ENCODE measurements at regions not wholly inside any gene's neighbourhood (a gene's known extent, or its start where the extent isn't known, plus 50 kb on each side); places are given as distances from the start of the nearest gene placed in this dataset.

GRCh38 chr1:82777240-82777639 is 976.5 kb downstream of the ADGRL2 start:
- TF ChIP-seq POLR2A (IDR thresholded peaks at IDR 0.05) (no peak), CTCF (IDR thresholded peaks at IDR 0.05) (no peak), POLR2AphosphoS5 (IDR thresholded peaks at IDR 0.05) (no peak)
